ENCODE measurements at regions not wholly inside any gene's neighbourhood (a gene's known extent, or its start where the extent isn't known, plus 50 kb on each side); places are given as distances from the start of the nearest gene placed in this dataset.
"Not testable (repeated sequence)": the region's sequence is repeated elsewhere in the genome, so short reads cannot be mapped to it uniquely, and the experiment has no call there.

DNA sequence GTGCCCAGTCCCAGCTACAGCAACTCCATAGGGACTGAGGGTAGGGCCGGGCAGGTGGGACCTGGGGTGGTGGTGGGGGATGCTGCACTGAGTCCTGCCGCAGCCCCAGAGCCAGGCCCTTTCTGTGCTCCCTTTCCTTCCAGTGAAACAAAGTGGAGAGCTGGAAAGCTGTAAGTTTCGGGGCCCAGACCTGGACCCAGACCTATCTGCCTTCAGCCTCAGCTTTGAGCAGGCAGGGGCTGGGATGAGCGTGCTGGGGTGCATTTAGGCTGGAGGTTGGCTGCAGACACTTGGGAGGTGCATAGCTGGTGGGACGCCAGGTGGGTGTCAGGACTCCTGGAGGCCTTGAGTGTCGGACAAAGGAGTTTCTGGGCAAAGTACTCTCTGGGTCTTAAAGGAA is 92.7 kb upstream of the C1orf174 start:
- DNase-seq, result no peak

DNA sequence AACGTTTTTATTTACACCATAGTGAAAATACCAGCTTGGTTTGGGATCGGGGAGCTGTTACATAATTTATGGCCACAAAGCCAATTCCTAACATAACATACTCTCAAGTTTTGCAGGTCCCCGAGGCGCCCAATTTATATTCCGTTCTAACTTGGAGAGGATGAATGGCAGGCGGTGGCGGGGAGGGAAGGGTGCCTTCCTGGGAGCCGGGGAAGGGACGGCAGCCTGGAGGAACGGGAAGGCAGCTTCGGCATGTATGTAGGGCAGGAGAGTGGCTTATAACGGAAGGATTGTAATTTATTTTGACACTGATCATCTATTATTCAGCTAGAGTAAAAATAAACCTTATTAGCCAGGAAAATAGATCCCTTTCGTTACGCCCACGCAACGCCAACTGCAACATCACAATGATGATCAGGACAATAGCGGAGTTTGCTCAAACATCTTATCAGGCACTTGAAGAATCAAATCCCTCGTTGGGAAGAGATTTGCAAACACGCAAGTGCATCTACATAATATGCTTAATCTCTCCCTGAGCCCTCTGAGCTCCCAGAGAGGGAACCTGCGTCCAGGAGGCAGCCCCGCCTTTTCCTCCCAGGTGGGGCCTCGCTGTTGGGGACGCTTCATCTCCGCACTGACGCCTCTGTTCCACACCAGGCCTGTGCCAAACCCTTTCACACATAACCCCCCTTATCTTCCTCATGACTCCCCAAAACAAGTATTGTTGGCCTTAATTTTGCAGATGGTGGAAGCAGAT is 93.7 kb upstream of the C1orf174 start:
- no peak for DNase-seq

DNA sequence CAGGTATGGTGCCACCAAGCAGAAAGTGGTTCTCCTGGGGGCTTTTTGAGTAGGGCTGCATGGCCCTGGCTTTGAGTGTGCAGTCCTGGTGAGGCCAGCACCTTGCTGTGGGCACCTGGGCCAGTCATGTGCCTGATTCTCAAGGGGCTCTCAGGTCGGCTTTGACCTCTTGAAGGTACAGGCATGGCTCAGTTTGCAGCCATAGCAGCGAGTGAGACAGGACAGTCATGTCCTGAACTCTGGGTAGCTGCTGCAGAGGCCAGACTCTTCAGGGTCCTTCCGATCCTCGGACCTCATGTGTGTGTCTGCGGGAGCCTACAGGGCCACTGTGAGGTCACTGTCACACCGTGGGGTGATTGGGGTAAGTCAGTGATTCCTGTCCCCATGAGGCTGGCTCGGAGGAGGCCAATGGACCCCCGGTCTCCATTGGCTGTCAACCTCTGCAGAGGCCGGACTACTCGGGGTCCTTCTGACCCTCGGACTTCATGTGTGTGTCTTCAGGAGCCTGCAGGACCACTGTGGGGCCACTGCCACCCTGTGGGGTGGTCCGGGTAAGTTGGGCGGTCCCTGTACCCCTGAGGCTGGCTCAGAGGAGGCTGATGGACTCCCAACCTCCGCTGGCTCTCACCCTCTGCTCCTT is 95.2 kb upstream of the C1orf174 start:
- no peak for DNase-seq

DNA sequence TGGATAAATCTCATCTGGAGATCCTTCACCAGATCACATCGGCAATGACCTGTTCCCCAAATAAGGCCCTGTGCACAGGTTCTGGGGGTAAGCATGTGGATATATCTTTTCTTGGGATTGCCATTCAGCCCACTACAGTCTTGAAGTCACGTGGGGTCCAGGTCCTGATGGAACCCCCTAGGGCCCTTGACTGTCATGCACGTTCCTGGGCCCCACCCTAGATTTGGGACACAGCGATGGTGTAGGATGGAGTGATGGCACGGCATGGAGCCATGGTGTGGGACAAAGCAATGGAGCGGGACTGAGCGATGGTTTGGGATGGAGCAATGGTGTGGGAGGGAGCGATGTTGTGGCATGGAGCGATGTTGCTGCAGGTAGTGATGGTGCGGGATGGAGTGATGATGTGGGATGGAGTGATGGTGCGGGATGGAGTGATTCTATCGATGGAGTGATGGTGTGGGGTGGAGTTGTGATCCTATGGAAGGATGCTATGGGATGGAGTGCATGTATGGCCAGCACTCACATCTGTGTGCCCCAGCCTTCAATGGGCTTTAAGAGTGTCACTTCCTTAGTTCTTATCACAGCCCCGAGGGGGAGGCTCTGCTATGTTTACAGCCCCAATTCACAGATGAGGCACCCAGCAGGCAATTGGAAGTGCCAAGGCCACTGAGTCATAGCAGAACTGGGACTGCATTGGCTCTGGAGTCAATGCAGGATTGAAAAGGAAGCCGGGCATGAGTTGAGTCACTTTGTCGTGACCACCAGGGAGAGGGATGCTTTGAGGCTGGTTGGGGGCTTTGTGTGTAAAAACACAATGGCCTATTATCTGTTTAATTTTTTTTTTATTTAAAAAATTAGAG is 97.0 kb upstream of the C1orf174 start:
- no peak for DNase-seq

DNA sequence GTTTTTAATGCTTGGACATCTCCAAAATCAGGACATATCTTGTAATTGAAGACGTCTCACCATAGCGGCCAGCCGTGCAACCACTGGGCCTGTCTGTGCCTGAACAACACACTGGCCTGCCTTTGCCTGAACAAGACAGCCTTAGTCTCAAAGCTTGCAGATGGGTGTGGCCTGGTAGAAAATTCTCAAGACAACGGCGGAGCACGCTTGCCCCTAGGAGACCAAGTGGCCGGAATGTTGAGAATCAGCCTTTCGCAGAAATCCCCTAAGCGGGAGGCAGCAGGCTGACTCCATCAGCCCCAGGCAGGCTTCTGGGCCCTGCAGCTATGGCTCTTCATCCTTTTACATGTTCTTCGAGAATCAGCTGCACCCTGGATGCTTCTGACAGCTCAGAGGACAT is 98.0 kb upstream of the C1orf174 start:
- DNase-seq, result no peak

DNA sequence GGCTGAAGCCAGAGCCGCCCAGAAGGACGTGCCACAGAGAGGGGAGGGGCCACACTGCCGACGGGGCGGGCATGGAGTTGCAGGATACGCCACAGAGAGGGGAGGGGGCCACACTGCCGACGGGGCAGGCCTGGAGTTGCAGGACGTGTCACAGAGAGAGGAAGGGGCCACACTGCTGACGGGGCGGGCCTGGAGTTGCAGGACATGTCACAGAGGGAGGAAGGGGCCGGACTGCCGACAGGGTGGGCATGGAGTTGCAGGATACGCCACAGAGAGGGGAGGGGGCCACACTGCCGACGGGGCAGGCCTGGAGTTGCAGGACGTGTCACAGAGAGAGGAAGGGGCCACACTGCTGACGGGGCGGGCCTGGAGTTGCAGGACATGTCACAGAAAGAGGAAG is 99.4 kb upstream of the C1orf174 start:
- DNase-seq, result not testable (repeated sequence)

DNA sequence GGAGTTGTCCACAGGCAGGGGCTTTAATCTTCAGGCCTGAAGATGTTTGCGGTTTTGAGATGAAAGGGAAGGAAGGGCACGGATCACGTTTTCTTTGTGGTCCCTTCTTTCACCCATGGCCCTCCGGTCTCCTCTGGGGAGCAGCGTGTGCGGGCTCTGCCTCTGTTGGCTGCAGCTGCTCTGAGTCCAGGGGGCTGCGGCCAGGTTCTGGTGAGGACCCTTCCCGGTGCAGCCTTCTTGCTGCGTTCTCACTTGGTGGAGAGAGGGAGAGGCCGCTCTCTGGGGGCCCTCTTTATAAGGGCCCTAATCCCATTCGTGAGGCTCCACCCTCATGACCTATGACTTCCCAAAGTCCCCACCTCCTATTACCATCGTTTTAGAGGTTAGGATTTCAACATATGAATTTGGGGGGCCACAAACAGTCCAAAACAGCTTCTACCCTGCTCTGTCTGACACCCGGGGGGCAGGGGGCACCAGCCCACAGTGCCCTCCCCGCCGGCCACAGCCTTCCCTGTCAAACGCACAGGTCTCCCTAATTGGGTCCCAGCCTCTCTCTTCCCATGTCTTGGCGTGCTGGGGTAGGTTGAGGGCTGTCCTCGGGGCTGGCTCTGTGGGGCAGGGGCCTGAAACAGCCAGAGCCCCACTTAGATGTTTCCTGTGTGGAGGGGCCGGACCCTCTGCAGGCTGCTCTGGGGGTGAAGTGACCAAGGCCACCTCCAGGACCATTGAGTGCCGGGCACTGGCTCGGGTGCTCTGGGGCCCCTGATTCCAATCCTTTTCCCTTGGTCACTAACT is 100.1 kb upstream of the C1orf174 start:
- no peak for DNase-seq

DNA sequence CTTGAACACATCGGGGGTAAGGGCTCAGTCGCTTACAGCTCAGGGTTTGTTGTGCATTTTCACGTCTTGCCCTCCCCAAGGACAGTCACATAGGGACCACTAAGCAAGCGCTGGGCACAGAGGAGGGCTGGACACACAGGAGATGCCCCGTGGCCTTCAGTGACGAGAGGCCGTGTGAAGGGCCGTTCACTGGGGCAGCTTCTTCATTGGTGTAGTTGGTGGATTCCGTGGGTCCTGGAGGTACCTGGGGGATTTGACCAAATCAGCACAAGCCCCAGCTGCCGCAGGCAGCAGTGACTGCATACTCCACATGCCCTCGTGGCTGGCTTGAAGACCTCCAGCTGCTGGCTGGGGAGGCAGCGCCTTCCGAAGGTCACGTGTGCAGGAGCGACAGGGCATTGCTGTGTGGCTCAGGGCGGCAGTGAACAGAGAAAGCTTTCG is 100.8 kb upstream of the C1orf174 start:
- no peak for DNase-seq

DNA sequence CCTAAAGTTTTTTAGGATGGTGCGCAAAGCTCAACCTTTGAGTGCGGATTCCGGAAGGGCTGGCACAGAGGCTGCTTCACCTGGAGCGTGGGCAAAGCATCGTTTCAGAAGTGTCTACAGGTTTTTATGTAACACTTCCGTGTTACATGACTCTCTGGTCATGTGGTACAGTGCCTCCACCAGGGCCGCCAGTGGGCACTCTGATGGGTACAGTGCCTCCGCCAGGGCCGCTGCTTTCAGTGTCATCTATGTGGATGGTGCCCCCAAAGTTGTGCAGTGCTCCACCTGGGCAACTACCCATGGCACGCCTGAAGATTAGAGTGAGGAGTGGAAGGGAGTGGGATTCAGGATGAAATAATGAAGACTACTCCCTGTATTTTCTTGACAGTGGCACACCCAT is 101.4 kb upstream of the C1orf174 start:
- DNase-seq, result no peak

DNA sequence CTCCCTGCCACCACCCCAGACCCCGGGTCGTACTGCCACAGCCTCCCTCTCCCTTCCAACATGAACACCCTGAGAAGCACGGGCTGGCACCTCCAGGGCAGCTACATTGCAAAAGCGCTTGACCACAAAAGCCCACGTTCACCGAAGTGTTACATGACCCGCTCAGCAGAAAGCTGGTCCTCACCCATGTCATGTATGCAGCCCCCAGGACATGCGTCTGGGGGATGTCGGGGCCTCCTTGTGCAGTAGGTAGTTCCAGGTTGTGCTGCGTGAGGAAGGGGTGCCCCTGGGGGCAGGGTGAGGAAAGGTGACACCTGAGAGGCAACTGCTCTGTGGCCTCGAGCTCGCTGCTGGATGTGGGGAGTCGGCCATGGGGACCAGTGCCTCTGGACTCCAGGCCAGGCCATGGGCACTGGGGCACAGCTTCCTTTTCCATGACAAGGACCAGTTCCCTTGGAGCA is 102.0 kb upstream of the C1orf174 start:
- DNase-seq, result no peak

DNA sequence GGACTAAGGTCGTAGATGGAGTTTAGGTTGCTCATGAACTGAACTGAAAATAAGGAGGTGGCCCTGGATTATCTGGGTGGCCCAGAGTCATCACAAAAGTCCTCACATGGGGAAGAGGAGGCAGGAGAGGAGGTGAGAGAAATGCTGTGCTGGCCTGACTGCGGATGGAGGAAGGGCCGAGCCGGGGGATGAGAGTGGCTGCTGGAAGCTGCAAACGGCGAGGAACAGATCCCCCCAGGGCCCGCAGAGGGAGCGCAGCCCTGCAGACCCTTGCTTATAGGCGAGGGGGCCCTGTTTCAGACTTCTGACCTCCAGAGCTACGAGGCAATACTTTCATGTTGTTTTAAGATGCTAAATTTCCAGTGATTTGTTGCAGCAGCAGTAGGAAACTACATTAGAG is 102.7 kb upstream of the C1orf174 start:
- DNase-seq, result no peak

DNA sequence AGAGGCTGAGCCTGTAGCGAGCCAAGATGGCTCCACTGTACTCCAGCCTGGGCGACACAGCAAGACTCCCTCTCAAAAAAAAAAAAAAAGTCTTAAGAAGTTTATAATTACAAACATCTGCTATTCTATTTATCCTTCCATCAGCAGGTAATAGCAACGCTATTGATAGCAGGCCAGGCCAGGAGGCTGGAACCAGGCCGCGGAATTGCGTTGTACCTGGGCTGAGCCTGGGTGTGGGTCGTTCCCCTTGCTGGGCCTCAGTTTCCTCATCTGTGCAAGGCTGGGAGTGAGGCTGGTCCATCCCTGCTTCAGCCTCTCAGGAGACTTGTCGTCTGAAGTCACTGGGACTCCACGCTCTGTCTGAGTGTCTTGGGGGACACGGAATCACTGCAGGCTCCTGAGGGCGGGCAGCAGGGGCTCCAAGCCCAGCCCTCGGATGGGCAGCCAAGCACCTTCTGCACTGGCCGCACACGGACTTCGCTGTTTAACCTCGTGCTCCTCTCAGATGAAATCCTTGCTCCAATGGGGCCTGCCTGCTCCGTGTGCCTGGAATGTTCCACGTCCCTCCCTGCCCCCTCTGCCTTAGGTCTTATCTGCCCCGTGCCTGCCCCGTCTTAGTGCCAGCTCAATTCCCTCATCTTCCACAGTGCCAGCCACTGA is 103.9 kb upstream of the C1orf174 start:
- no peak for DNase-seq

DNA sequence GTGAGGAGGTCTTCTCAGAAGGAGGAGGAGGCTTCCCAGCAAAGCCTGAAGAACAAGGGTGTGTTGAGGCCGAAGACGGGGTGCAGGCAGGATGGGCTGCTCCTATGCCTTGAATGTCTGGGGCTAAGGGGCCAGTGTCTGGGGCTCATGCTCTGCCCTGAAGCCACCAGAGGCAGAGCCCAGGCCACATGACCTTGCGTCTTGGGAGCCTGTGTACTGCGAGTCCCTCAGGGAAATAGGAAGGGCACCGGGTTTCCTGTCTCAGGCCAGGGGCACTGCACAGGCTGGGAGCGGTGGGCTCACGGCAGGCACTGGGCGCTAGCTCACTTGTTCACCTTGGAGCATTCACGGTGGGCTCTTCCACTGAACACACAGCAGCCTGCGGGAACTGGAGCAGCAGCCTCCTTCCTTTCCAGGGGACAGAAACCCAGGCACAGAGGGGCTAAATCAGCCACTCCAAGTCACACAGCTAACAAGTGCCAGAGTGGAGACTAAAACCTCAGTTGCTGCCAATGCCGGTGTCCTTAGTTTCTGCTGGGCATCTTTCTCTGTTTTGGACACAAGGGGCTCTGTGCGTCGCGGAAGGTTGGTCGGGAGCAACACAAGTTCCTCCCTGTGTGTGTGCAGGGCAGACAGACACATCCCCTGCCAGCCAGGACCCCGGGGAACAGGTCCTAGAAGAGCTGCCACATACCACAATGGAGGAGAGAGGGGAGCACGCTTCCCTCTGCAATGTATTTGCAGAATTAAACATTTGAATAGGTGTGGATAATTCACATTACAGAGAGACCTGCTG is 104.8 kb upstream of the C1orf174 start:
- no peak for DNase-seq

DNA sequence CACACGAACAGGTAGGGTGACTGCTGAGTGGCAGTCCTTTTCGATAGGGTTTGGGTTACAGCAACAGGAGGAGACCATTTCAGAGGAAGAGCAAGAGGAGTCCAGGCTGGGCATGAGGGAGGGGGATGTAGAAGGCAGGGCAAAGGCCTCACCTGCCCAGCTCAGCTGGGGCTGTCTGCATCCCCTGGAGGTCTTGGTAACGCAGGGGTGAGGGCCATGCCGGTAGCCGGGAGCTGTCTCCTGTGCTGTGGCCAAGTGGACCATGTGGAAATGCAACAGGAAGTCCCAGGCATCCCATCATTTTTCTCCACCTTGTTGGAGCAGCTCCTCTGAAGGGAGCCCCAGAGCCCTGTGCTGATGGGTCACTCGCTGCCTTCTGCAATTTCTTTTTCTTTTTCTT is 105.4 kb upstream of the C1orf174 start:
- no peak for DNase-seq

DNA sequence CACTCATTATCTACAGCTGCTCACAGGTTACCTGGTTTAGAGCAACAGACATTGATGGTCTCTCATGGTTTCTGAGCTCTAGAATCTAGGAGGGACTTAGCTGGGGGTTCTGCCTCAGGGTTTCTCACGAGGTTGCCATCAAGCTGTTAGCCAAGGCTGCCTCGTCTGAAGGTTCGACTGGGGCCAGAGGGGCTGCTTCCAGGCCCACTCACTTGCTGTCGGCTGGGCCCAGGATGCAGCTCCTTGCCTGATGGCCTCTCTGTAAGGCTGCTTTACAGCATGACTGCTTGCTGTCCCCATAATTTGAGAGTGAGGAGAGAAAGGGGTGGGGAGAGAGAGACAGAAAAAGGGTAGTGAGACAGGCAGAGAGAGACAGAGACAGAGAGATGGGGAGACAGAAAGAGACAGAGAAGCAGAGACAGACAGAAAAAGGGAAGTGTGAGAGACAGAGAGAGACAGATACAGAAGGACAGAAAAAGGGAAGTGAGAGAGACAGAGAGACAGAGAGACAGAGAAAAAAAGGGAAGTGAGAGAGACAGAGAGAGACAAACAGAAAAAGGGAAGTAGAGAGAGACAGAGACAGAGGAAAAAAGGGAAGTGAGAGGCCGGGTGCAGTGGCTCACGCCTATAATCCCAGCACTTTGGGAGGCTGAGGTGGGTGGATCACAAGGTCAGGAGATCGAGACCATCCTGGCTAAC is 106.8 kb upstream of the C1orf174 start:
- peak; percentile 11 for DNase-seq

DNA sequence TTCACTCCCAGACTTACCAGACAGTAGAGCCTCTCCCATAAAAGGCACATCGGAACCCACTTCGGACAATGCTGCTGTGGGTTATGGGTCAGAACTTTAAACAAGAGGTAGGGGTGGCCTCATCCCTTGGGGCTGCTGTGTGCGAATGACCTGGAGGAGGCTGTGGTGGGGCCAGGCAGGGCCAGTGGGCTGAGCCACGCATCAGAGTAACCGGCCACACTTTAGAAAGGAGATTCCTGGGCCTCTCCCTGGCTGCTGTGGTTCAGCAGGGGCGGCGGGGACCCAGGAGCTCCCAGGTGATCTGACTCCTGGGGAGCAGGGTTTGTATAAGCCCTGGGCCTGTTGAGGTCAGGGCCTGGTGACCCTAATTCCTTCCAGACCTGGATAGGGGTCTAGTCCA is 110.2 kb upstream of the C1orf174 start:
- no peak for DNase-seq

DNA sequence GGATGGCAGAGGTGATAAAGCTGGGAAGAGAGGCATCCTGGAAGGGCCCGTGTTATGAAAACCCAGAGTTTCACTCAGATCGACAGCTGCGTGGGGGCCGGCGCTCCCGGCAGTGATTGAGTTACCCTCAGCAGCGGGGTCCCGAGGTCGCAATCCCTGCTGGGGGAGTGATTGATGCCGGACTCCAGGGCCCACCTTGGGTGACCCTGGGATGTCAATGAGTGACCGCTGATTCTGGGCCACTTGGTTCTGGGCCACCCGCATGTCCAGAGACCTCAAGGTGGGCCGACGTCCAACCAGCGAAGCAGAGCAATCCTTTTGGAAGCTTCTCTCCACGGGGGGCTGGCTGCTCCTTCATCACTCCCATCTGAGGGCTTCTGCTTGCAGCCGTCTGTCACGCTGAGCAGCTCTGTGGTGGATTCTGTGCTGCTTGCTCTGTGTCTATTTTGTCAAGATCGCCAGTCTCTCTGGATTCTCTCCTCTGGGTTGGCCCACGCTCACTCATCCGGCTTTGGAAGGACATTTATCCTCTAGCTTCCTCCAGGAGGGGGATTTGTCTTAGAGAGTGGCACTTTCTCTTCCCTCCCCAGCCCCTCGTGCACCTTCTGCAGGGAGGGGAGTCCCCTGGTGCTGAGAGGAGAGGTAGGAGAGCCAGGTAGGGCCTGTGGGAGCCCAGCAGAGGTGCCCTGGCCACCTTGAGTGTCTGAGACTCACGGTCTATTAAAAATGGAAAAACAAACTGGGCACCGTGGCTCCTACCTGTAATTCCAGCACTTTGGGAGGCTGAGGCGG is 110.9 kb upstream of the C1orf174 start:
- DNase-seq, result no peak

DNA sequence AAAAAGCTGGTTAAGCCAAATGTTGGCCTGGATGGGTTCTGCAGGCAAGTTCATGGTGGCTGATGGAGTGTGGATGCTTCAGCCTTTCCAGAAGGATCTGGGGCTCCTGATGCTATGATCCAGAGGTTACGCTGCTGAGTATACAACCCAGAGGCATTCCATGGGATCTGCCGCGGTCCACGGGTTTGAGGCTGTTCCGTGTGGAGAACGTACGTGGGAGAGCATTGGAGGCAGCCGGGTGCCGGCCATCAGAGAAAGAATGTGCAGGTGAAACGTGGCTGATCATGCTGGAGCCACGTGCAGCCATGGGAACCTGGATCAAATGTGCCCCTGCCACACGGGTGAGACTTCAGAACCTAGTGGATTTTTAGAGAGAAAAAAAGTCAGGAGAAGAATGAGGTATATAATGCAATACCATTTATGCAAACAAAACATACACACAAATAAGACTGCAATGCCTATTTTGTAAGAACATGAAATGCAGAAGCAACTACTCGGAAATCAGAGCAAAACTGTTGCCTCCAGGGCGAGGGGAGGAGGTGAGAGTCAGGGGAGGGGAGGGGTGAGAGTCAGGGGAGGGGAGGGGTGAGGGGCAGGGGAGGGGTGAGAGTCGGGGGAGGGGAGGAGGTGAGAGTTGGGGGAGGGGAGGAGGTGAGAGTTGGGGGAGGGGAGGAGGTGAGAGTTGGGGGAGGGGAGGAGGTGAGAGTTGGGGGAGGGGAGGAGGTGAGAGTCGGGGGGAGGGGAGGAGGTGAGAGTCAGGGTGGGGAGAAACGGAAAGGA is 116.5 kb upstream of the C1orf174 start:
- DNase-seq, result no peak
